Uterus (tissue), 2 donors: ENCODE measurements at regions not wholly inside any gene's neighbourhood (a gene's known extent, or its start where the extent isn't known, plus 50 kb on each side); places are given as distances from the start of the nearest gene placed in this dataset.
"Not testable (repeated sequence)": the region's sequence is repeated elsewhere in the genome, so short reads cannot be mapped to it uniquely, and the experiment has no call there.

Source experiments
- POLR2A ChIP-seq, 2 donors: fragments of 450-650 bp; IDR thresholded peaks; one replicate each; pipeline ENCODE4 v1.6.1; 2016; ENCODE audit warnings: antibody characterized with exemption in 2 of 2, mild to moderate bottlenecking in 1 of 2, moderate library complexity in 1 of 2
- TF ChIP-seq, protein P1 (sequence below), 4 experiments: fragments of 200-600 bp in 2 of 4; fragments of 450-650 bp in 2 of 4; sonication (generic) in 2 of 4; IDR thresholded peaks; one replicate each; pipeline ENCODE4 v1.5.1; 2016 to 2019; ENCODE audit warnings: antibody characterized with exemption in 4 of 4, mild to moderate bottlenecking in 2 of 4, moderate library complexity in 1 of 4

- TF ChIP-seq, protein P1, sequence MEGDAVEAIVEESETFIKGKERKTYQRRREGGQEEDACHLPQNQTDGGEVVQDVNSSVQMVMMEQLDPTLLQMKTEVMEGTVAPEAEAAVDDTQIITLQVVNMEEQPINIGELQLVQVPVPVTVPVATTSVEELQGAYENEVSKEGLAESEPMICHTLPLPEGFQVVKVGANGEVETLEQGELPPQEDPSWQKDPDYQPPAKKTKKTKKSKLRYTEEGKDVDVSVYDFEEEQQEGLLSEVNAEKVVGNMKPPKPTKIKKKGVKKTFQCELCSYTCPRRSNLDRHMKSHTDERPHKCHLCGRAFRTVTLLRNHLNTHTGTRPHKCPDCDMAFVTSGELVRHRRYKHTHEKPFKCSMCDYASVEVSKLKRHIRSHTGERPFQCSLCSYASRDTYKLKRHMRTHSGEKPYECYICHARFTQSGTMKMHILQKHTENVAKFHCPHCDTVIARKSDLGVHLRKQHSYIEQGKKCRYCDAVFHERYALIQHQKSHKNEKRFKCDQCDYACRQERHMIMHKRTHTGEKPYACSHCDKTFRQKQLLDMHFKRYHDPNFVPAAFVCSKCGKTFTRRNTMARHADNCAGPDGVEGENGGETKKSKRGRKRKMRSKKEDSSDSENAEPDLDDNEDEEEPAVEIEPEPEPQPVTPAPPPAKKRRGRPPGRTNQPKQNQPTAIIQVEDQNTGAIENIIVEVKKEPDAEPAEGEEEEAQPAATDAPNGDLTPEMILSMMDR (IDR thresholded peaks at IDR 0.05): not testable (repeated sequence)
- TF ChIP-seq POLR2A (IDR thresholded peaks at IDR 0.05): not testable (repeated sequence)
Measured at GRCh38 chr15:20363591-20363990, 178.0 kb downstream of the GOLGA6L6 start.
